Stomach smooth muscle (tissue), 2 donors: ENCODE measurements at regions not wholly inside any gene's neighbourhood (a gene's known extent, or its start where the extent isn't known, plus 50 kb on each side); places are given as distances from the start of the nearest gene placed in this dataset.
"Not testable (repeated sequence)": the region's sequence is repeated elsewhere in the genome, so short reads cannot be mapped to it uniquely, and the experiment has no call there.

Experiments
- H3K27ac ChIP-seq: one replicate; pipeline ENCODE4 v1.7.0; 2013; ENCODE audit warnings: mild to moderate bottlenecking, low read length, inconsistent platforms
- H3K27me3 ChIP-seq, 2 donors: one replicate each; pipeline ENCODE4 v1.7.0; 2013; ENCODE audit warnings: low read length in 2 of 2; ENCODE audit not compliant: insufficient read depth in 2 of 2, control insufficient read depth in 1 of 2
- H3K36me3 ChIP-seq, 2 donors: one replicate each; pipeline ENCODE4 v1.7.0; 2013; ENCODE audit warnings: low read length in 2 of 2; ENCODE audit not compliant: control insufficient read depth in 2 of 2, insufficient read depth in 2 of 2
- H3K4me1 ChIP-seq: one replicate; pipeline ENCODE4 v1.7.0; 2013; ENCODE audit warnings: low read length; ENCODE audit not compliant: control insufficient read depth, insufficient read depth
- H3K4me3 ChIP-seq, 2 donors: one replicate each; pipeline ENCODE4 v1.7.0; 2013; ENCODE audit warnings: low read length in 2 of 2
- H3K9ac ChIP-seq, 2 donors: one replicate each; pipeline ENCODE4 v1.7.0; 2013; ENCODE audit warnings: low read length in 2 of 2, mild to moderate bottlenecking in 1 of 2
- H3K9me3 ChIP-seq, 2 donors: one replicate each; pipeline ENCODE4 v1.7.0; 2013; ENCODE audit warnings: low read length in 2 of 2; ENCODE audit not compliant: control insufficient read depth in 2 of 2
- donor health status: healthy.
- donor health status: Pancreatic carcinoma.

GRCh38 chr12:46898989-46899388, 73.2 kb upstream of the SLC38A4 start:
- no peaks in the 10 kb centered on the region for H3K9me3 ChIP-seq
- H3K27ac ChIP-seq, result no peak overlapping the region
- H3K4me1 ChIP-seq, result no peaks in the 10 kb centered on the region
- H3K36me3 ChIP-seq, result no peaks in the 10 kb centered on the region
- H3K9ac ChIP-seq, result no peak overlapping the region
- H3K4me3 ChIP-seq, result no peak overlapping the region
- H3K27me3 ChIP-seq, result no peaks in the 10 kb centered on the region

DNA sequence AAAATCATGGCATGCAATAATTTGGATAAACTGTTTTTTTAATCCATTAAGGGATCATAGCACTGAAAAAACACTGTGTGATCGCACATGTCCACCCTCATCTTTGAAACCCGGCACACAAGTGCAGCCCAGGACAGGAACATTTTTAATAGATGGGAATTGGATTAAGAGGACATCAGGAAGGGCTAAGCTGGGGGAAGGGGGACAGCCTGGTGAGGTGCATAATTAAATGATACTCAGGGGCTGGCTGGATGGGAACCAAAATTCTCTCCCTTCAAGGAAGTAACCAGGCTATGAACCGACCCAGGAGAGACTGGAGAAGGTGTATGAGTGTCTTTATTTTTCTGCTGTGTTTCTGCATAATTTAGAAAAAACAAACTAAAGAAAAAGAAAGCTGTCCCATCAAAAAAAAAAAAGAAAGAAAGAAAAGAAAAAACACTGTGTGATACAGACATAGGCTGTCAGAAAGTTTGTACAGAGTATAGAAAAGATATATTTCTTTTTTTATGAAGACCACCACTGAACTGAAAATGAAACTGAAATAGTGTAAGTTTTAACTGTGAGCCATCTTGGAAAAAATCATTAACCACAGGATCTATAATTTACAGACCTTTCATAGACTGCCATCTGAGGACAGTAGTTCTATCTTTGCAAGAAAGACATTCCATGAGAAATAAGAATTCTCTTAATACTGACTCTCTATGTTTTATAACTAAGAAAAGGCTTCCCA, 75.1 kb upstream of the SLC38A4 start:
- Histone ChIP-seq H3K4me1 (no peaks in the 10 kb centered on the region), H3K9me3 (no peaks in the 10 kb centered on the region), H3K9ac (no peak overlapping the region), H3K27ac (no peak overlapping the region), H3K4me3 (no peak overlapping the region), H3K36me3 (no peaks in the 10 kb centered on the region), H3K27me3 (no peaks in the 10 kb centered on the region)

DNA sequence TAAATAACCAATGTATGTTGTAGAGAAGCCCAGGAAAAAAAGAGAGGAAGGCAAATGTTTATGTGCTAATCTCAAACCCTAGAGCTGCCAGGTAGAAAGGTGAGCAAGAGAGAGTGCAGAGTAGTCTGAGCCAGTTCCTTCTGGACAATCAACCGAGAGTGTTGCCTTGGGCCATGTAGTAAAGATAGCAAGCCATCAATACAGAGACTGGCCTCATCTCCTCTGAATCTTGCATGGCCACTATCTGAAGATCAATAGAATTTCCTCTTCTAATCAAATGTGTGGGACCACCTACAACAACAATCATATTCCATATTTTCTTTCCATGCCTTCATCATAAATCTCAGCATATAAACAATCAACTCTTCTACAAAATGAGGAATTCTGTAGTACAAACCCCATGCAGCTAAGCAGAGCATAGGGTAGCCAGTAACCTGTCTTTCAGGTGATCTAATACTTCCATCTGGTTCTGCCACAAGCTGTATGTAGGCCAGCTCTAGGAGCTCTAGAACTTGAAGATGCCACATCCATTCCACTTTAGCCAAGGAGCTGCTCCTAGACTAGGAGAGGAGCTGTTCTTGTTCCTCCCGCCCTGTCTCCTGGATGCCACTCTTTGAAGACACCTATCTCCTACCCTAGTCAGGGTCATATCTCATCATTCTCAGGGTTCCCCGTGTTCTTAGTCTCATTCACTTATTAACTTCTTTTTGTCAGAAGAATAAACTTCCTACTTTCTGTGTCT, 75.8 kb upstream of the SLC38A4 start:
- H3K4me3 ChIP-seq, result no peak overlapping the region
- no peak overlapping the region for H3K9ac ChIP-seq
- H3K27me3 ChIP-seq, result no peaks in the 10 kb centered on the region
- H3K36me3 ChIP-seq, result no peaks in the 10 kb centered on the region
- no peak overlapping the region for H3K27ac ChIP-seq
- no peaks in the 10 kb centered on the region for H3K9me3 ChIP-seq
- no peaks in the 10 kb centered on the region for H3K4me1 ChIP-seq

DNA sequence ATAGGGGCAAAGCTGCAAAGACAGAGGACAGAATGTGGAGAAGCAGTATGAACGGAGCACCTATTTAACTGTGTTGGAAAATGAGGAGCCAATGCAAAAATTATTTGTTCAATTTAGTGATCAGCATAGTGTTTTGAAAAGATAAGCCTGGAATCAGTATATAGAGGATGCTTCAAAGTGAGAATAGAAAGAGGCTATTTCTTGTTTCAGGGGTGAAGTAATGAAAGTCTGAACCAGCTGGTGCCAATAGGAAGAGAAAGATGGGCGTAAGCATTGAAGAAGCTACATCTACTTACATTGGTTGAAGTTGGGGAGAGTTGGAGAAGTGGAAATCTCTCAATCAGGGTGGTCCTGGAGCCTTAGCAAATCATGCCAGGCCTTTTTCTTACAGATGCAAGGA, 77.3 kb upstream of the SLC38A4 start:
- H3K4me3 ChIP-seq, result no peak overlapping the region
- H3K4me1 ChIP-seq, result no peaks in the 10 kb centered on the region
- H3K9me3 ChIP-seq, result no peaks in the 10 kb centered on the region
- no peak overlapping the region for H3K9ac ChIP-seq
- no peak overlapping the region for H3K27ac ChIP-seq
- H3K36me3 ChIP-seq, result no peaks in the 10 kb centered on the region
- no peaks in the 10 kb centered on the region for H3K27me3 ChIP-seq

DNA sequence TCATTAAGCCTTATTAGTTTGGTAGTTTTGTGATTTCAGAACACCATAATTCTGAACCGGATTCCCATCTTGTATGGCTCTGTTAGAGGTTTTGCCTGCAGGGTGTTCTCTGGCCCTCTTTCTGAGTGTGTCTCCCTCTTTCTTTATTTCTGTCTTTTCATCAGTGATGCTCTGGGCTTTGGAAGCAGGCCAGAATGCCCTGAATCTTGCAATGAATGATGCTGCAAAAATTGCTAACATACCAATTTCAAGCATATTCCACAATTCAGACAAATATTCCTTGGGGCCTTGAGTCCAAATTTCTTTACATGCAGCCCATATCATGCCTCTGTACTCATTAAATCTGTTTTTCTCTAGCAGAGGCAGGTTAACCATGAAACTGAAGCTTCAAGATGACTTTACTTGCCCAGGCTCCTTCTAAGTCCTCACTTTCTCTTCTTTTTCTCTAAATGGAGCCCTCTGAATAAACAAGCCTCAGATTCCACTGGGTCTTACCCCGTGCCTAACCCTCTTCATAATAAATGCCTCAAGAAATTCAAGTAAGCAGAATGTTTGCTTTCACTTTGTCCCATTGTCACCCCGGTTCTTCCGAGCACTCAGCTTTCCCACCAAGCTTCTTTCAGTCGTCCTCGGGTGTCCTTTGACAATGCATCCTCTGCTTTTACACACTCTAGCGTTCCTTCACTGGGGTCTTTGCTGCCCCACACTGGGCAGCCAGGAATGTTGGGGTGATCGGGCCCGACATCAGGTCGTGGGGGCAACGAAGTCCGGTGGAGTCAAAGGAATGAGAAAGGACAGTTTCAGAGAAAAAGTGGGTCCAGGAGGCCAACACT, 78.8 kb upstream of the SLC38A4 start:
- H3K9ac ChIP-seq, result no peak overlapping the region
- H3K27ac ChIP-seq, result no peak overlapping the region
- H3K4me1 ChIP-seq, result no peaks in the 10 kb centered on the region
- H3K4me3 ChIP-seq, result no peak overlapping the region
- no peaks in the 10 kb centered on the region for H3K36me3 ChIP-seq
- H3K9me3 ChIP-seq, result no peaks in the 10 kb centered on the region
- no peaks in the 10 kb centered on the region for H3K27me3 ChIP-seq

GRCh38 chr12:46905239-46905627, 79.4 kb upstream of the SLC38A4 start:
- H3K36me3 ChIP-seq, H3K27ac ChIP-seq, H3K4me3 ChIP-seq: not testable (repeated sequence)

GRCh38 chr12:46907791-46908190, 82.0 kb upstream of the SLC38A4 start:
- Histone ChIP-seq H3K9ac (no peak overlapping the region), H3K27ac (no peak overlapping the region), H3K36me3 (no peaks in the 10 kb centered on the region), H3K4me1 (no peaks in the 10 kb centered on the region), H3K9me3 (no peaks in the 10 kb centered on the region), H3K27me3 (no peaks in the 10 kb centered on the region), H3K4me3 (no peak overlapping the region)

More at GRCh38 chr12:46905239-46905627, 79.4 kb upstream of the SLC38A4 start:
- not testable (repeated sequence) for H3K4me1 ChIP-seq, H3K9me3 ChIP-seq, H3K27me3 ChIP-seq, H3K9ac ChIP-seq

- Histone ChIP-seq H3K9me3 (no peaks in the 10 kb centered on the region), H3K9ac (no peak overlapping the region), H3K4me3 (no peak overlapping the region), H3K27me3 (no peaks in the 10 kb centered on the region), H3K36me3 (no peaks in the 10 kb centered on the region), H3K4me1 (no peaks in the 10 kb centered on the region), H3K27ac (no peak overlapping the region)
Measured at GRCh38 chr12:46908236-46908935, 82.6 kb upstream of the SLC38A4 start.

DNA sequence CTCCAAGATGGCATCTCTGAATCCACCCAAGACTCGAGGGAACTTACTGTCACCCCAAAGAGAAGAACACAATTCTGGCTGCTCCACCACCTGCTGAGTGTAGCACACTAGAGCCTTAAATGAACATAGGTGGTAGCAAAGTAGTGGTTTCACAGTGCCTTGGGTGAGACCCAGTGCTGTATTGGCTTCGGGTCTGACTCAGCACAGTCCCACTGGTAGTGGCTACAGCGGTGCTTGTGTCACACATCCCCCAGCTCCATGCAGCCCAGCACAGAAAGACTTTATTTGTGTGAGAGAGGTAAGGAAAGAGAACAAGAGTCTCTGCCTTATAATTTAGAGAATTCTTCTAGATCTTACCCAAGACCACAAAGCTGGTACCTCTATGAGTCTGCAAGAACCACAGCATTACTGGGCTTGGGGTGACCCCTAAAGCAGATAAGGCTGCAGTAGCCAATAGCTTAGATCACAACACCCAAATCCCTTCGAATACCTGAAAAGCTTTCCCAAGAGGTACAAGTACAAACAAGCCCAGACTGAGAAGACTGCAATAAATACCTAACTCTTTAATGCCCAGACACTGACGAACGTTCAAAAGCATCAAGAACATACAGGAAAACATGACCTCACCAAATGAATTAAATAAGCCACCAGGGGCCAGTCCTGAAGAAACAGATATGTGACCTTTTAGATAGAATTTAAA, 83.3 kb upstream of the SLC38A4 start:
- Histone ChIP-seq H3K4me1 (no peaks in the 10 kb centered on the region), H3K36me3 (no peaks in the 10 kb centered on the region), H3K27ac (no peak overlapping the region), H3K9ac (no peak overlapping the region), H3K27me3 (no peaks in the 10 kb centered on the region), H3K4me3 (no peak overlapping the region), H3K9me3 (no peaks in the 10 kb centered on the region)

GRCh38 chr12:46910830-46911229, 85.0 kb upstream of the SLC38A4 start:
- Histone ChIP-seq H3K4me1 (no peaks in the 10 kb centered on the region), H3K9me3 (no peaks in the 10 kb centered on the region), H3K27me3 (no peaks in the 10 kb centered on the region), H3K36me3 (no peaks in the 10 kb centered on the region), H3K27ac (no peak overlapping the region), H3K4me3 (no peak overlapping the region), H3K9ac (no peak overlapping the region)
